Activated CD4-positive, alpha-beta T cell treated with anti-CD3 and anti-CD28 coated beads, Interleukin-2, amount 50 U/mL, for 16 hours (primary cell): ENCODE measurements at regions not wholly inside any gene's neighbourhood (a gene's known extent, or its start where the extent isn't known, plus 50 kb on each side); places are given as distances from the start of the nearest gene placed in this dataset.

Experiments
- DNase-seq: peaks from one replicate; pipeline ENCODE4 v3.0.0-alpha.2; 2020

- no peak for DNase-seq
Measured at GRCh38 chr15:25557926-25558325, 119.1 kb upstream of the UBE3A start.

- DNase-seq: no peak
Measured at GRCh38 chr15:25556136-25556535, 117.3 kb upstream of the UBE3A start.

GRCh38 chr15:25554640-25555039 is 115.8 kb upstream of the UBE3A start:
- DNase-seq: no peak

- DNase-seq: no peak
Measured at GRCh38 chr15:25548600-25548999, 109.8 kb upstream of the UBE3A start.

- no peak for DNase-seq
Measured at GRCh38 chr15:25545889-25546288, 107.1 kb upstream of the UBE3A start.

GRCh38 chr15:25545017-25545416 is 106.2 kb upstream of the UBE3A start:
- no peak for DNase-seq

GRCh38 chr15:25544076-25544475 is 105.3 kb upstream of the UBE3A start:
- no peak for DNase-seq

- no peak for DNase-seq
Measured at GRCh38 chr15:25543196-25543595, 104.4 kb upstream of the UBE3A start.

GRCh38 chr15:25541228-25541627 is 102.4 kb upstream of the UBE3A start:
- DNase-seq: no peak

- DNase-seq: no peak
Measured at GRCh38 chr15:25536801-25537611, 98.2 kb upstream of the UBE3A start.

- no peak for DNase-seq
Measured at GRCh38 chr15:25535866-25536265, 97.0 kb upstream of the UBE3A start.

- DNase-seq: no peak
Measured at GRCh38 chr15:25534293-25534692, 95.5 kb upstream of the UBE3A start.

- DNase-seq: no peak
Measured at GRCh38 chr15:25532269-25533140, 93.7 kb upstream of the UBE3A start.

GRCh38 chr15:25529774-25530173 is 91.0 kb upstream of the UBE3A start:
- no peak for DNase-seq

GRCh38 chr15:25527118-25527517 is 88.3 kb upstream of the UBE3A start:
- DNase-seq: no peak

- DNase-seq: no peak
Measured at GRCh38 chr15:25525741-25526140, 86.9 kb upstream of the UBE3A start.

- DNase-seq: no peak
Measured at GRCh38 chr15:25515633-25516032, 76.8 kb upstream of the UBE3A start.

GRCh38 chr15:25514522-25514921 is 75.7 kb upstream of the UBE3A start:
- no peak for DNase-seq

GRCh38 chr15:25512957-25513356 is 74.1 kb upstream of the UBE3A start:
- no peak for DNase-seq

- DNase-seq: no peak
Measured at GRCh38 chr15:25510146-25510545, 71.3 kb upstream of the UBE3A start.

GRCh38 chr15:25509703-25510102 is 70.9 kb upstream of the UBE3A start:
- DNase-seq: no peak

GRCh38 chr15:25508369-25509002 is 69.7 kb upstream of the UBE3A start:
- peak; percentile 31 for DNase-seq

- no peak for DNase-seq
Measured at GRCh38 chr15:25504307-25504706, 65.5 kb upstream of the UBE3A start.
